K562 (cell line): ENCODE measurements at regions not wholly inside any gene's neighbourhood (a gene's known extent, or its start where the extent isn't known, plus 50 kb on each side); places are given as distances from the start of the nearest gene placed in this dataset.

ENCODE experiments used
- ATAC-seq: fragments of 200-7000 bp; cut with Tn5 transposase; 3 replicates; pipeline ENCODE4 v1.9.1; 2020; ENCODE audit warnings: moderate library complexity
- BruUV-seq: library from RNA; stranded (reverse); fragments of 400-500 nt; replicated peaks from 2 replicates; lab custom pipeline; 2021; lab: Mats Ljungman, UMichigan
- CTCF ChIA-PET: fragments of 300-600 bp; formaldehyde crosslinking; extraction: SDS; loops from one replicate; lab custom pipeline; 2021; ENCODE audit warnings: low intra/inter-chr PET ratio; lab: Yijun Ruan, JAX
- POLR2A ChIA-PET: fragments of 300-600, 350-650 bp; sonication (Branson Sonifier 250); formaldehyde crosslinking; extraction: SDS; loops from one replicate; lab custom pipeline; 2021; ENCODE audit warnings: antibody characterized with exemption, inconsistent platforms; lab: Yijun Ruan, JAX
- DNase-seq, 4 experiments: peaks; one replicate each; pipeline versions ENCODE4 v3.0.0 to v3.0.0-alpha.2; 2011 to 2018; ENCODE audit warnings: low spot score in 3 of 4, mixed read lengths in 3 of 4; ENCODE audit errors: extremely low read depth in 1 of 4
- FAIRE-seq: peaks from 2 replicates; lab custom pipeline; 2011; peaks lifted over from hg19 to GRCh38; lab: Jason Lieb, UNC
- H2AFZ ChIP-seq: 2 replicates; pipeline ENCODE4 v1.6.0; 2011; ENCODE audit warnings: low read depth, low read length, control low read depth, inconsistent platforms
- H3K27ac ChIP-seq: fragments of 200-600 bp; 3 replicates; pipeline ENCODE4 v1.8.0; 2011; ENCODE audit warnings: low read depth, mild to moderate bottlenecking, control low read depth, inconsistent platforms, low read length, moderate library complexity, mixed read lengths; ENCODE audit errors: extremely low read depth
- H3K27me3 ChIP-seq, 2 experiments: fragments of 300-600 bp in 1 of 2; 2 replicates in 1 of 2; 3 replicates in 1 of 2; pipeline versions ENCODE4 v1.6.0 to v1.8.0; 2011; ENCODE audit warnings: inconsistent platforms in 2 of 2, low read length in 2 of 2, mild to moderate bottlenecking in 1 of 2, mixed read lengths in 1 of 2, moderate library complexity in 1 of 2; ENCODE audit not compliant: control insufficient read depth in 2 of 2, insufficient read depth in 2 of 2
- H3K36me3 ChIP-seq: fragments of 300-600 bp; 3 replicates; pipeline ENCODE4 v1.8.0; 2011; ENCODE audit warnings: mild to moderate bottlenecking, low read length, inconsistent platforms; ENCODE audit not compliant: control insufficient read depth, insufficient read depth
- H3K4me1 ChIP-seq, 2 experiments: fragments of 200-600 bp in 1 of 2; replicated peaks in 1 of 2; 2 replicates in 1 of 2; 3 replicates in 1 of 2; pipeline versions ENCODE4 v1.5.1 to v1.8.0; 2011; ENCODE audit warnings: inconsistent platforms in 2 of 2, low read length in 2 of 2, mild to moderate bottlenecking in 1 of 2, mixed read lengths in 1 of 2, moderate library complexity in 1 of 2; ENCODE audit not compliant: control insufficient read depth in 2 of 2, insufficient read depth in 2 of 2
- H3K4me2 ChIP-seq: 2 replicates; pipeline ENCODE4 v1.6.1; 2011; ENCODE audit warnings: low read length, control low read depth, inconsistent platforms, mixed read lengths; ENCODE audit not compliant: insufficient read depth
- H3K4me3 ChIP-seq: fragments of 200-600 bp; sonication (generic), shearing (Covaris generic); 2 replicates; pipeline ENCODE4 v1.5.1; 2016; ENCODE audit warnings: control low read depth, inconsistent platforms
- H3K79me2 ChIP-seq: fragments of 200-600 bp; 3 replicates; pipeline ENCODE4 v1.8.0; 2011; ENCODE audit warnings: low read length, inconsistent platforms; ENCODE audit not compliant: control insufficient read depth, insufficient read depth
- H3K9ac ChIP-seq, 2 experiments: 2 replicates each; pipeline versions ENCODE4 v1.6.0 to v1.6.1; 2011; ENCODE audit warnings: low read depth in 2 of 2, low read length in 2 of 2, control low read depth in 1 of 2, inconsistent platforms in 1 of 2, mild to moderate bottlenecking in 1 of 2, mixed read lengths in 1 of 2; ENCODE audit not compliant: insufficient read depth in 1 of 2
- H3K9me1 ChIP-seq: one replicate; pipeline ENCODE4 v1.6.0; 2011; ENCODE audit warnings: inconsistent platforms, mild to moderate bottlenecking, low read length, moderate library complexity; ENCODE audit not compliant: control insufficient read depth, insufficient read depth
- H3K9me3 ChIP-seq: replicated peaks from 2 replicates; pipeline ENCODE4 v1.5.1; 2011; ENCODE audit warnings: low read depth, low read length, inconsistent platforms; ENCODE audit not compliant: control insufficient read depth, insufficient read depth
- H4K20me1 ChIP-seq: replicated peaks from 2 replicates; pipeline ENCODE4 v1.6.1; 2011; ENCODE audit warnings: low read length, inconsistent platforms, mixed read lengths; ENCODE audit not compliant: control insufficient read depth, insufficient read depth
- MIER1 ChIP-seq: fragments of 450-650 bp; IDR thresholded peaks from 2 replicates; pipeline ENCODE4 v1.6.1; 2016; ENCODE audit warnings: antibody characterized with exemption, mild to moderate bottlenecking, low read depth
- REST ChIP-seq, 2 experiments: fragments of 450-650 bp; formaldehyde crosslinking in 1 of 2; IDR thresholded peaks; 2 replicates each; pipeline versions ENCODE4 v1.4.0 to v1.6.1; 2014 to 2020; ENCODE audit warnings: mild to moderate bottlenecking in 2 of 2, borderline replicate concordance in 1 of 2, low read depth in 1 of 2
- ZNF134 ChIP-seq: fragments of 250-450 bp; sonication (Bioruptor Pico); conservative IDR thresholded peaks from 2 replicates; pipeline ENCODE4 v1.4.0; 2020
- ZNF584 ChIP-seq: fragments of 200-800 bp; sonication (Bioruptor generic); IDR thresholded peaks from 2 replicates; pipeline ENCODE4 v1.6.1; 2016; ENCODE audit warnings: low read depth, mild to moderate bottlenecking, missing genetic modification characterization, missing compliant biosample characterization
- in situ Hi-C: fragments of 300-500 bp; cut with MboI; formaldehyde crosslinking; loops from 4 replicates; pipeline ENCODE4 v1.15.0; 2018; ENCODE audit warnings: inconsistent platforms, mixed read lengths
- intact Hi-C: fragments of 100-400 bp; cut with micrococcal nuclease; formaldehyde crosslinking; loops from 2 replicates; pipeline ENCODE4 v1.14.2; 2022

GRCh38 chr3:181630853-181631252 is 80.9 kb upstream of the SOX2 start:
- ATAC-seq (no peak), FAIRE-seq (no peak), DNase-seq (no peak)
- Histone ChIP-seq H3K27ac (no peak overlapping the region), H3K36me3 (no peaks in the 10 kb centered on the region), H3K4me3 (no peak overlapping the region), H3K4me2 (no peak overlapping the region), H3K9me1 (no peaks in the 10 kb centered on the region), H3K9ac (no peak overlapping the region), H3K4me1 (no peaks in the 10 kb centered on the region), H4K20me1 (no peaks in the 10 kb centered on the region), H3K79me2 (no peaks in the 10 kb centered on the region), H3K9me3 (no peaks in the 10 kb centered on the region; the same call in 1 of the 2 replicates), H3K27me3 (no peaks in the 10 kb centered on the region), H2AFZ (no peak overlapping the region)
- ChIA-PET POLR2A (no interaction called here), CTCF (no interaction called here)
- intact Hi-C loops: no loop called here
- no TSS peak for BruUV-seq
- TF ChIP-seq MIER1: no peak
- no peak for TF ChIP-seq ZNF134 (CRISPR knock-in tag)
- TF ChIP-seq REST (IDR thresholded peaks at IDR 0.05; ENCODE audit: borderline replicate concordance): no peak
- no peak for TF ChIP-seq REST (CRISPR knock-in tag; IDR thresholded peaks at IDR 0.05; ENCODE audit: low read depth)
- no peak for TF ChIP-seq ZNF584
- in situ Hi-C loops: no loop called here
